HCT116 (cell line): ENCODE measurements at regions not wholly inside any gene's neighbourhood (a gene's known extent, or its start where the extent isn't known, plus 50 kb on each side); places are given as distances from the start of the nearest gene placed in this dataset.

Source experiments
- ATAC-seq: fragments of 200-7000 bp; cut with Tn5 transposase; 2 replicates; pipeline ENCODE4 v1.9.1; 2020; ENCODE audit warnings: mild to moderate bottlenecking, moderate library complexity
- BruUV-seq: library from RNA; stranded (reverse); fragments of 400-500 nt; replicated peaks from 2 replicates; lab custom pipeline; 2021; lab: Mats Ljungman, UMichigan
- CTCF ChIA-PET: fragments of 300-600 bp; sonication (Branson Sonifier 250); formaldehyde crosslinking; loops from one replicate; lab custom pipeline; 2021; ENCODE audit warnings: antibody characterized with exemption; lab: Charles Lee
- POLR2A ChIA-PET: fragments of 300-600, 350-600 bp; sonication (Branson Sonifier 250); formaldehyde crosslinking; loops from one replicate; lab custom pipeline; 2021; ENCODE audit warnings: antibody characterized with exemption; lab: Charles Lee
- RAD21 ChIA-PET, 2 experiments: fragments of 300-600 bp; sonication (Branson Sonifier 250); formaldehyde crosslinking; loops; one replicate each; lab custom pipeline; 2023; ENCODE audit warnings: low total read pairs in 2 of 2; ENCODE audit not compliant: uncharacterized antibody in 2 of 2, unreplicated experiment in 2 of 2, low non-redundant PET in 1 of 2; lab: Charles Lee
- DNase-seq: peaks from one replicate; pipeline ENCODE4 v3.0.0-alpha.2; 2010; ENCODE audit warnings: low read depth, low spot score
- H2AFZ ChIP-seq: fragments of 200-600 bp; shearing (Covaris generic), sonication (generic); 2 replicates; pipeline ENCODE4 v1.6.1; 2017; ENCODE audit warnings: low read depth, mixed run types, mixed read lengths, antibody characterized with exemption, low read length; ENCODE audit not compliant: poor library complexity, severe bottlenecking
- H3K27ac ChIP-seq: 2 replicates; pipeline ENCODE4 v1.5.1; 2012; ENCODE audit warnings: low read depth, low read length
- H3K27me3 ChIP-seq: fragments of 200-600 bp; sonication (generic); 2 replicates; pipeline ENCODE4 v1.6.1; 2016; ENCODE audit warnings: mixed run types, low read length, mixed read lengths; ENCODE audit not compliant: insufficient read depth
- H3K36me3 ChIP-seq, 2 experiments: fragments of 200-500 bp in 1 of 2; fragments of 200-600 bp in 1 of 2; sonication (Bioruptor generic) in 1 of 2; sonication (generic) in 1 of 2; 2 replicates each; pipeline versions ENCODE4 v1.5.1 to v1.6.1; 2014 to 2016; ENCODE audit warnings: low read length in 2 of 2, inconsistent platforms in 1 of 2, mixed read lengths in 1 of 2, mixed run types in 1 of 2; ENCODE audit not compliant: insufficient read depth in 2 of 2, control insufficient read depth in 1 of 2
- H3K4me1 ChIP-seq, 2 experiments: fragments of 200-600 bp in 1 of 2; sonication (generic) in 1 of 2; 2 replicates each; pipeline versions ENCODE4 v1.5.1 to v1.6.1; 2012 to 2017; ENCODE audit warnings: low read length in 2 of 2, inconsistent platforms in 1 of 2, mild to moderate bottlenecking in 1 of 2, mixed read lengths in 1 of 2, mixed run types in 1 of 2, moderate library complexity in 1 of 2; ENCODE audit not compliant: insufficient read depth in 2 of 2, control insufficient read depth in 1 of 2
- H3K4me2 ChIP-seq: fragments of 200-600 bp; sonication (generic); 2 replicates; pipeline ENCODE4 v1.6.1; 2017; ENCODE audit warnings: mixed run types, low read length, mixed read lengths
- H3K4me3 ChIP-seq, 2 experiments: fragments of 200-600 bp in 1 of 2; sonication (generic) in 1 of 2; replicated peaks in 1 of 2; 2 replicates each; pipeline ENCODE4 v1.5.1; 2011 to 2016; ENCODE audit warnings: low read length in 2 of 2, control low read depth in 1 of 2, low read depth in 1 of 2, mild to moderate bottlenecking in 1 of 2, mixed read lengths in 1 of 2, mixed run types in 1 of 2
- H3K79me2 ChIP-seq: fragments of 200-600 bp; sonication (generic); 2 replicates; pipeline ENCODE4 v1.6.1; 2017; ENCODE audit warnings: mild to moderate bottlenecking, mixed run types, low read length, moderate library complexity, mixed read lengths; ENCODE audit not compliant: insufficient read depth
- H3K9ac ChIP-seq: fragments of 200-600 bp; sonication (generic); 2 replicates; pipeline ENCODE4 v1.6.1; 2016; ENCODE audit warnings: low read length, mixed read lengths
- H3K9me2 ChIP-seq: fragments of 200-600 bp; sonication (generic), shearing (Covaris generic); 2 replicates; pipeline ENCODE4 v1.6.1; 2017; ENCODE audit warnings: mixed run types, mild to moderate bottlenecking, moderate library complexity; ENCODE audit not compliant: insufficient read depth
- H3K9me3 ChIP-seq, 2 experiments: fragments of 200-500 bp in 1 of 2; fragments of 200-600 bp in 1 of 2; sonication (Bioruptor generic) in 1 of 2; sonication (generic) in 1 of 2; 2 replicates each; pipeline ENCODE4 v1.6.1; 2014 to 2017; ENCODE audit warnings: low read length in 2 of 2, mixed read lengths in 2 of 2, inconsistent platforms in 1 of 2, low read depth in 1 of 2, mild to moderate bottlenecking in 1 of 2, mixed run types in 1 of 2, moderate library complexity in 1 of 2; ENCODE audit not compliant: control insufficient read depth in 1 of 2, insufficient read depth in 1 of 2
- H4K20me1 ChIP-seq: fragments of 200-600 bp; sonication (generic), shearing (Covaris generic); 2 replicates; pipeline ENCODE4 v1.6.1; 2017; ENCODE audit warnings: mixed run types, mild to moderate bottlenecking, moderate library complexity; ENCODE audit not compliant: insufficient read depth
- ATF3 ChIP-seq: IDR thresholded peaks from 2 replicates; pipeline ENCODE4 v1.6.1; 2012
- CEBPB ChIP-seq: IDR thresholded peaks from 2 replicates; pipeline ENCODE4 v1.6.1; 2012; ENCODE audit warnings: low read depth
- CTCF ChIP-seq, 3 experiments: fragments of 200-600 bp in 1 of 3; sonication (generic) in 1 of 3; IDR thresholded peaks in 2 of 3; conservative IDR thresholded peaks in 1 of 3; 2 replicates each; pipeline ENCODE4 v1.5.1; 2012 to 2017; ENCODE audit warnings: low read depth in 2 of 3, low read length in 2 of 3, antibody characterized with exemption in 1 of 3, borderline replicate concordance in 1 of 3, control low read depth in 1 of 3, mild to moderate bottlenecking in 1 of 3, mixed read lengths in 1 of 3, mixed run types in 1 of 3, moderate library complexity in 1 of 3; ENCODE audit not compliant: insufficient read depth in 1 of 3
- EZH2phosphoT487 ChIP-seq: fragments of 200-600 bp; IDR thresholded peaks from 2 replicates; pipeline ENCODE4 v1.6.1; 2018; ENCODE audit warnings: antibody characterized with exemption, borderline replicate concordance
- FOSL1 ChIP-seq: IDR thresholded peaks from 2 replicates; pipeline ENCODE4 v1.6.1; 2012; ENCODE audit warnings: low read depth
- JUND ChIP-seq: IDR thresholded peaks from 2 replicates; pipeline ENCODE4 v1.6.1; 2012
- POLR2AphosphoS5 ChIP-seq: IDR thresholded peaks from 2 replicates; pipeline ENCODE4 v1.6.1; 2011; ENCODE audit warnings: mild to moderate bottlenecking, low read depth, low read length, moderate library complexity
- RAD21 ChIP-seq: IDR thresholded peaks from 2 replicates; pipeline ENCODE4 v1.6.1; 2012; ENCODE audit warnings: low read depth, mild to moderate bottlenecking
- REST ChIP-seq: IDR thresholded peaks from 2 replicates; pipeline ENCODE4 v1.6.1; 2012; ENCODE audit warnings: low read depth
- SP1 ChIP-seq: IDR thresholded peaks from 2 replicates; pipeline ENCODE4 v1.6.1; 2012; ENCODE audit warnings: low read depth
- SRF ChIP-seq: IDR thresholded peaks from 2 replicates; pipeline ENCODE4 v1.6.1; 2012; ENCODE audit warnings: low read depth
- YY1 ChIP-seq: IDR thresholded peaks from 2 replicates; pipeline ENCODE4 v1.6.1; 2011; ENCODE audit warnings: low read length, low read depth, moderate library complexity, mild to moderate bottlenecking; ENCODE audit not compliant: insufficient replicate concordance; ENCODE audit errors: extremely low read depth
- ZBTB33 ChIP-seq: IDR thresholded peaks from 2 replicates; pipeline ENCODE4 v1.6.1; 2011; ENCODE audit warnings: mild to moderate bottlenecking, low read length, moderate library complexity; ENCODE audit not compliant: insufficient replicate concordance; ENCODE audit errors: extremely low read depth
- ZFX ChIP-seq: fragments of 450-650 bp; IDR thresholded peaks from 2 replicates; pipeline ENCODE4 v1.6.1; 2017
- ZNF274 ChIP-seq: fragments of 200-500 bp; sonication (Bioruptor generic); IDR thresholded peaks from 2 replicates; pipeline ENCODE4 v1.6.1; 2014; ENCODE audit warnings: mild to moderate bottlenecking, low read depth, low read length, inconsistent platforms
- intact Hi-C: fragments of 100-400 bp; cut with micrococcal nuclease; formaldehyde crosslinking; loops from 2 replicates; pipeline ENCODE4 v1.10.0; 2022

- RAD21 ChIA-PET = no interaction called here
- no TSS peak for BruUV-seq
- CTCF ChIA-PET = no interaction called here
- no peak overlapping the region for H3K4me2 ChIP-seq
- no peak overlapping the region for H3K27ac ChIP-seq
- no peaks in the 10 kb centered on the region for H3K9me3 ChIP-seq
- POLR2A ChIA-PET = no interaction called here
- H3K27me3 ChIP-seq = peaks cover 19% of the 10 kb centered on the region
- no peak for ATAC-seq
- H4K20me1 ChIP-seq = no peaks in the 10 kb centered on the region
- H3K36me3 ChIP-seq = no peaks in the 10 kb centered on the region
- TF ChIP-seq CEBPB = no peak
- no peak for TF ChIP-seq ZNF274
- TF ChIP-seq YY1 = no peak
- no peak for TF ChIP-seq REST
- TF ChIP-seq POLR2AphosphoS5 = no peak
- TF ChIP-seq CTCF (IDR thresholded peaks at IDR 0.05 in 2 of 3, conservative IDR thresholded peaks at IDR 0.05 in 1 of 3; ENCODE audit: borderline replicate concordance in 1 of 3, insufficient read depth in 1 of 3, low read depth in 2 of 3, low read length in 2 of 3) = no peak
- no peak for TF ChIP-seq FOSL1
- TF ChIP-seq EZH2phosphoT487 = no peak
- no peak for TF ChIP-seq SRF
- no peak for TF ChIP-seq RAD21
- TF ChIP-seq ZBTB33 = no peak
- TF ChIP-seq ATF3 = no peak
- TF ChIP-seq JUND = no peak
- TF ChIP-seq SP1 = no peak
- TF ChIP-seq ZFX = no peak
- no peak overlapping the region for H3K4me3 ChIP-seq
- no peaks in the 10 kb centered on the region for H3K9me2 ChIP-seq
- H3K79me2 ChIP-seq = no peaks in the 10 kb centered on the region
- no peak overlapping the region for H3K9ac ChIP-seq
- intact Hi-C loops = no loop called here
- DNase-seq = no peak
- H3K4me1 ChIP-seq = no peaks in the 10 kb centered on the region
- no peak overlapping the region for H2AFZ ChIP-seq
Measured at GRCh38 chr18:59044855-59045254, 94.8 kb upstream of the SEC11C start.
